Activated CD8-positive, alpha-beta T cell treated with anti-CD3 and anti-CD28 coated beads for 36 hours (primary cell): ENCODE measurements at regions not wholly inside any gene's neighbourhood (a gene's known extent, or its start where the extent isn't known, plus 50 kb on each side); places are given as distances from the start of the nearest gene placed in this dataset.

Experiments
- ATAC-seq: fragments of 200-7000 bp; cut with Tn5 transposase; one replicate; pipeline ENCODE4 v1.10.0; 2021; ENCODE audit warnings: mild to moderate bottlenecking, moderate library complexity
- CTCF ChIA-PET: fragments of 350-600 bp; sonication (Branson Sonifier 250); formaldehyde crosslinking; loops from one replicate; lab custom pipeline; 2021; ENCODE audit warnings: antibody characterized with exemption; lab: Charles Lee
- POLR2A ChIA-PET: fragments of 350-600 bp; sonication (Branson Sonifier 250); formaldehyde crosslinking; loops from one replicate; lab custom pipeline; 2021; ENCODE audit warnings: antibody characterized with exemption; lab: Charles Lee
- DNase-seq: peaks from one replicate; pipeline ENCODE4 v3.0.0-alpha.2; 2020
- H3K27ac Mint-ChIP-seq: one replicate; pipeline ENCODE4 v1.8.0; 2021; ENCODE audit warnings: mild to moderate bottlenecking, mixed read lengths
- H3K27me3 Mint-ChIP-seq: one replicate; pipeline ENCODE4 v1.8.0; 2021; ENCODE audit warnings: mixed read lengths
- H3K36me3 Mint-ChIP-seq: one replicate; pipeline ENCODE4 v1.8.0; 2021; ENCODE audit warnings: low read depth, mixed read lengths
- H3K4me1 Mint-ChIP-seq: one replicate; pipeline ENCODE4 v1.8.0; 2021; ENCODE audit warnings: low read depth, mixed read lengths
- H3K4me3 Mint-ChIP-seq: one replicate; pipeline ENCODE4 v1.8.0; 2021; ENCODE audit warnings: mild to moderate bottlenecking, moderate library complexity, mixed read lengths
- H3K9me3 Mint-ChIP-seq: one replicate; pipeline ENCODE4 v1.8.0; 2021; ENCODE audit warnings: mixed read lengths
- intact Hi-C: fragments of 100-400 bp; cut with micrococcal nuclease; formaldehyde crosslinking; loops from one replicate; pipeline ENCODE4 v1.10.0; 2022
- TF ChIP-seq, protein P1 (sequence below): fragments of 200-600 bp; IDR thresholded peaks from one replicate; pipeline ENCODE4 v1.8.0; 2022; ENCODE audit warnings: antibody characterized with exemption, mild to moderate bottlenecking

DNA sequence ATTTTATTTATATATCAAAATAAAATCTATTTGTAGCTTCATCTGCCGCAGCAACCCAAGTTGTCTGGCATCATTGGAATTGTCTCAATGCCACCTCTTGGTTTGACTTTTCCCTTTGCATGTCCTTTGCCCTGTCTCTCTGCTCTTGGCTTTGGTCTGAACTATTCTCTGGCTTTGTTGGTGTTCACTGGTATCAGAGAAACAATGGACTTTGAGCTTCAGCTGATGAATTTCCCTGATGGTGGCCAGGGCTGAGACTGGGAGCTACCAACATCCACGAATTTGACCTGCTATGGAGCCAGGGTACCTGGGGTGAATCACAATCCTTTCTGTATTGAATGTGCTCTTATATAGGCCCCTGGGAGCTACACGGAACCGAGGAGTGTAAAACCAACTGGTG is 311.7 kb upstream of the KIAA1217 start:
- intact Hi-C loops, result no loop called here
- CTCF ChIA-PET, result no interaction called here
- DNase-seq (no peak), ATAC-seq (no peak)
- H3K27me3 Mint-ChIP-seq, result no peaks in the 10 kb centered on the region
- POLR2A ChIA-PET, result no interaction called here
- H3K27ac Mint-ChIP-seq, result no peak overlapping the region
- H3K4me3 Mint-ChIP-seq, result no peak overlapping the region
- no peaks in the 10 kb centered on the region for H3K36me3 Mint-ChIP-seq
- TF ChIP-seq, protein P1, sequence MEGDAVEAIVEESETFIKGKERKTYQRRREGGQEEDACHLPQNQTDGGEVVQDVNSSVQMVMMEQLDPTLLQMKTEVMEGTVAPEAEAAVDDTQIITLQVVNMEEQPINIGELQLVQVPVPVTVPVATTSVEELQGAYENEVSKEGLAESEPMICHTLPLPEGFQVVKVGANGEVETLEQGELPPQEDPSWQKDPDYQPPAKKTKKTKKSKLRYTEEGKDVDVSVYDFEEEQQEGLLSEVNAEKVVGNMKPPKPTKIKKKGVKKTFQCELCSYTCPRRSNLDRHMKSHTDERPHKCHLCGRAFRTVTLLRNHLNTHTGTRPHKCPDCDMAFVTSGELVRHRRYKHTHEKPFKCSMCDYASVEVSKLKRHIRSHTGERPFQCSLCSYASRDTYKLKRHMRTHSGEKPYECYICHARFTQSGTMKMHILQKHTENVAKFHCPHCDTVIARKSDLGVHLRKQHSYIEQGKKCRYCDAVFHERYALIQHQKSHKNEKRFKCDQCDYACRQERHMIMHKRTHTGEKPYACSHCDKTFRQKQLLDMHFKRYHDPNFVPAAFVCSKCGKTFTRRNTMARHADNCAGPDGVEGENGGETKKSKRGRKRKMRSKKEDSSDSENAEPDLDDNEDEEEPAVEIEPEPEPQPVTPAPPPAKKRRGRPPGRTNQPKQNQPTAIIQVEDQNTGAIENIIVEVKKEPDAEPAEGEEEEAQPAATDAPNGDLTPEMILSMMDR, result no peak
- no peaks in the 10 kb centered on the region for H3K9me3 Mint-ChIP-seq
- no peaks in the 10 kb centered on the region for H3K4me1 Mint-ChIP-seq

- Mint-ChIP-seq H3K27me3 (no peaks in the 10 kb centered on the region), H3K36me3 (no peaks in the 10 kb centered on the region), H3K27ac (no peak overlapping the region), H3K9me3 (no peaks in the 10 kb centered on the region), H3K4me3 (no peak overlapping the region), H3K4me1 (no peaks in the 10 kb centered on the region)
- DNase-seq (no peak), ATAC-seq (no peak)
- TF ChIP-seq, protein P1, result no peak
- intact Hi-C loops, result no loop called here
- ChIA-PET CTCF (no interaction called here), POLR2A (no interaction called here)
Measured at GRCh38 chr10:23897861-23898260, 311.1 kb upstream of the KIAA1217 start.

DNA sequence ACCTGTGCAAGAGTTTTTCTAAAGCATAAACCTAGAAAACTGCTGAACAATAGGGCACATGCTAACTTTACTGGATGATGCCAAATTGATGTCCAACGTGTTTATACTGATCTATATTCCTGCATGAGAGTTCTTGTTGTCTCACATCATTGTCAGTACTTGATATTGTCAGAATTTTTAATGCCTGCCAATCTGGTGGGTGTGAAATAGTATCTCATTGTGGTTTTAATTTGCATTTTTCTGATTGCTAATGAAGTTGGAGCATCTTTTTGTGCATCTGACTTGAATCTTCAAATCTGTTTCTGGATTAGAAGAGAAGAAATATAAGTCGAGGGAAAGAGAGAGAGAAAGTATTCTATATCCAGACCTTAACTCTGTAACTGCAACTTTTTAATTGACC is 309.8 kb upstream of the KIAA1217 start:
- H3K4me1 Mint-ChIP-seq, result no peaks in the 10 kb centered on the region
- ChIA-PET POLR2A (no interaction called here), CTCF (no interaction called here)
- intact Hi-C loops, result no loop called here
- H3K9me3 Mint-ChIP-seq, result no peaks in the 10 kb centered on the region
- TF ChIP-seq, protein P1, result no peak
- no peaks in the 10 kb centered on the region for H3K36me3 Mint-ChIP-seq
- no peak for DNase-seq
- ATAC-seq, result no peak
- H3K27me3 Mint-ChIP-seq, result no peaks in the 10 kb centered on the region
- H3K27ac Mint-ChIP-seq, result no peak overlapping the region
- H3K4me3 Mint-ChIP-seq, result no peak overlapping the region

GRCh38 chr10:23910291-23910690 is 298.6 kb upstream of the KIAA1217 start:
- Mint-ChIP-seq H3K4me1 (no peaks in the 10 kb centered on the region), H3K4me3 (no peak overlapping the region), H3K36me3 (no peaks in the 10 kb centered on the region), H3K27me3 (no peaks in the 10 kb centered on the region), H3K27ac (no peak overlapping the region), H3K9me3 (peaks cover 2% of the 10 kb centered on the region)
- ChIA-PET CTCF (interaction anchor here (0.9 kb wide), 1 partner anchor 8 kb away, joined by 3 read pairs; no protein-coding TSS in a partner anchor), POLR2A (interaction anchor here (0.6 kb wide), 1 partner anchor 1970 kb away, joined by 4 read pairs; no protein-coding TSS in a partner anchor)
- intact Hi-C loops, result no loop called here
- TF ChIP-seq, protein P1, result no peak
- no peak for ATAC-seq
- no peak for DNase-seq

DNA sequence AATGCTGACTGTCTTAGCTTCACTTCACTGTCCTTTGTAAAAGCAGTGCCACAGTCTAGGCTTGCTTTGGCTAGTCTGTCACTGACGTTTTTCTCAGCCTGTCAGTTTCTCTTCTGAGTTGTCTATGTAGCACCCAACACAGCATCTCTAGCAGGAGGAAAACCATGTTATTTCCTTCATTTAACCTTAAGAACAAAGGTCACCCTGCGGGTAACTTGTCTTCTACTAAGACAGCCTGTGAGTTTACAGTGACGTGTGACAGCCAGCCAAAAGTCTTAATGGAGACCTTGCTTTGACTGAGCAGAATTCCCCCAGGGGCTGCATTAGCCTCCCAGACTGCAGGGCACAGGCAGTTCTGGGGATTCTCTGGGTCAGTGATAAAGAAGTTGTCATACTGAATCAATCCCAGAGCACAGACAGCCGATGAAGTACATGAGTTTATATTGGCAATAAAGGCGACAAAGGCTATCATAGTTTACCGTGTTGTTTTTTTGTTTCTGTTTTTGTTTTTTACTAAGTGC is 296.0 kb upstream of the KIAA1217 start:
- ATAC-seq, result no peak
- no peaks in the 10 kb centered on the region for H3K36me3 Mint-ChIP-seq
- CTCF ChIA-PET, result no interaction called here

More for the DNA sequence above, 296.0 kb upstream of the KIAA1217 start:
- Mint-ChIP-seq H3K27ac (no peak overlapping the region), H3K27me3 (no peaks in the 10 kb centered on the region), H3K4me1 (no peaks in the 10 kb centered on the region), H3K4me3 (no peak overlapping the region), H3K9me3 (peaks cover 2% of the 10 kb centered on the region)
- TF ChIP-seq, protein P1, result no peak
- POLR2A ChIA-PET, result no interaction called here
- DNase-seq, result no peak
- intact Hi-C loops, result no loop called here
